Prostate gland (tissue), 2 donors: ENCODE measurements at regions not wholly inside any gene's neighbourhood (a gene's known extent, or its start where the extent isn't known, plus 50 kb on each side); places are given as distances from the start of the nearest gene placed in this dataset.

Experiments used
- POLR2AphosphoS5 ChIP-seq: sonication (generic); formaldehyde crosslinking; IDR thresholded peaks from one replicate; pipeline ENCODE4 v1.6.1; 2017; ENCODE audit warnings: antibody characterized with exemption
- TF ChIP-seq, protein P1 (sequence below), 4 experiments: fragments of 200-600 bp in 2 of 4; fragments of 450-650 bp in 2 of 4; sonication (generic) in 2 of 4; IDR thresholded peaks; 1 replicate in 3 of 4; 2 replicates in 1 of 4; pipeline ENCODE4 v1.5.1; 2016 to 2019; ENCODE audit warnings: antibody characterized with exemption in 4 of 4, mild to moderate bottlenecking in 2 of 4, moderate library complexity in 2 of 4

DNA sequence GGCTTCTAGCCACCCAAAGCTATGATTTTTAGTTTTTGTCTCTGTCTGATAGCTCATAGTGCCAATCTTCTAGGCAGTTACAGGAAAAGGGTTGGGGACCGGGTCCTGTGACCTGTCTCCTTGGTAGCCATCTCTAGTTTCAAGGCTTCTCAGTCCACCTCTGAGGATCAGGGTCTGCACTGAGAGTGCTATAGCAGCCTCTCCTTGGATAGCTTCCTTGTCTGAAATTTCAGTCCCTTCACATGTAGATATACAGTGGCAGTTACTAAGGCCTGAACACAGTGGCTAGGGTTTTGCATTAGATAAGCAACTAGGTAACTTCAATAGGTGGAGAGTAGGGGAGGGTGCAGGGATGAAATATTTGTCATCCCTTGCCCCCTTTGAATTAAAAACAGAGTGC is 321.3 kb downstream of the SEMA3D start:
- TF ChIP-seq, protein P1, sequence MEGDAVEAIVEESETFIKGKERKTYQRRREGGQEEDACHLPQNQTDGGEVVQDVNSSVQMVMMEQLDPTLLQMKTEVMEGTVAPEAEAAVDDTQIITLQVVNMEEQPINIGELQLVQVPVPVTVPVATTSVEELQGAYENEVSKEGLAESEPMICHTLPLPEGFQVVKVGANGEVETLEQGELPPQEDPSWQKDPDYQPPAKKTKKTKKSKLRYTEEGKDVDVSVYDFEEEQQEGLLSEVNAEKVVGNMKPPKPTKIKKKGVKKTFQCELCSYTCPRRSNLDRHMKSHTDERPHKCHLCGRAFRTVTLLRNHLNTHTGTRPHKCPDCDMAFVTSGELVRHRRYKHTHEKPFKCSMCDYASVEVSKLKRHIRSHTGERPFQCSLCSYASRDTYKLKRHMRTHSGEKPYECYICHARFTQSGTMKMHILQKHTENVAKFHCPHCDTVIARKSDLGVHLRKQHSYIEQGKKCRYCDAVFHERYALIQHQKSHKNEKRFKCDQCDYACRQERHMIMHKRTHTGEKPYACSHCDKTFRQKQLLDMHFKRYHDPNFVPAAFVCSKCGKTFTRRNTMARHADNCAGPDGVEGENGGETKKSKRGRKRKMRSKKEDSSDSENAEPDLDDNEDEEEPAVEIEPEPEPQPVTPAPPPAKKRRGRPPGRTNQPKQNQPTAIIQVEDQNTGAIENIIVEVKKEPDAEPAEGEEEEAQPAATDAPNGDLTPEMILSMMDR (IDR thresholded peaks at IDR 0.05) = no peak
- no peak for TF ChIP-seq POLR2AphosphoS5
